Psoas muscle (tissue), 7 donors: ENCODE measurements at regions not wholly inside any gene's neighbourhood (a gene's known extent, or its start where the extent isn't known, plus 50 kb on each side); places are given as distances from the start of the nearest gene placed in this dataset.

Experiments
- ATAC-seq, 4 donors: fragments of 200-7000 bp; cut with Tn5 transposase; one replicate each; pipeline ENCODE4 v1.9.1; 2020; ENCODE audit warnings: moderate library complexity in 3 of 4, mild to moderate bottlenecking in 2 of 4
- DNase-seq, 2 donors: peaks; one replicate each; pipeline ENCODE4 v3.0.0-alpha.2; 2020
- H3K27ac ChIP-seq: fragments of 200-600 bp; one replicate; pipeline ENCODE4 v1.8.0; 2022
- H3K27me3 ChIP-seq, 3 donors: fragments of 200-600 bp in 1 of 3; one replicate each; pipeline versions ENCODE4 v1.6.1 to v1.8.0; 2013 to 2022; ENCODE audit warnings: low read length in 2 of 3, mild to moderate bottlenecking in 2 of 3, moderate library complexity in 1 of 3; ENCODE audit not compliant: insufficient read depth in 3 of 3
- H3K36me3 ChIP-seq, 2 donors: fragments of 200-600 bp in 1 of 2; one replicate each; pipeline versions ENCODE4 v1.6.1 to v1.8.0; 2013 to 2022; ENCODE audit warnings: low read depth in 1 of 2, mild to moderate bottlenecking in 1 of 2, moderate library complexity in 1 of 2; ENCODE audit not compliant: insufficient read depth in 1 of 2
- H3K4me1 ChIP-seq: fragments of 200-600 bp; one replicate; pipeline ENCODE4 v1.8.0; 2022
- H3K4me3 ChIP-seq: fragments of 200-600 bp; one replicate; pipeline ENCODE4 v1.8.0; 2022; ENCODE audit warnings: mild to moderate bottlenecking
- H3K9me3 ChIP-seq: fragments of 200-600 bp; one replicate; pipeline ENCODE4 v1.8.0; 2022
- WGBS, 3 donors: extraction: QIAGEN DNeasy Blood & Tissue Kit; methylation state at CpG; one replicate each; pipeline versions ENCODE4 v1.1.6 to v1.1.7; 2013; 5-methylcytosine and 5-hydroxymethylcytosine counted together
- intact Hi-C, 2 donors: fragments of 100-400 bp; cut with DNase I; formaldehyde crosslinking; loops; one replicate each; pipeline versions ENCODE4 v1.11.0 to v1.14.2; 2022
- TF ChIP-seq, protein P1 (sequence below): fragments of 200-600 bp; IDR thresholded peaks from one replicate; pipeline ENCODE4 v1.8.0; 2022; ENCODE audit warnings: antibody characterized with exemption
- donor health status: healthy with polysubstance abuse.
- donor health status: DM: no; HTN: no; CAD: no; lungs with moderate emphysema.
- donor health status: Bipolar disorder and iron deficiency.
- donor health status: healthy.
- donor health status: DM: yes; HTN: yes; CAD: no.
- donor health status: DM: no; HTN: no; CAD: no.
- donor health status: DM: yes; HTN: yes; CAD: no.

DNA sequence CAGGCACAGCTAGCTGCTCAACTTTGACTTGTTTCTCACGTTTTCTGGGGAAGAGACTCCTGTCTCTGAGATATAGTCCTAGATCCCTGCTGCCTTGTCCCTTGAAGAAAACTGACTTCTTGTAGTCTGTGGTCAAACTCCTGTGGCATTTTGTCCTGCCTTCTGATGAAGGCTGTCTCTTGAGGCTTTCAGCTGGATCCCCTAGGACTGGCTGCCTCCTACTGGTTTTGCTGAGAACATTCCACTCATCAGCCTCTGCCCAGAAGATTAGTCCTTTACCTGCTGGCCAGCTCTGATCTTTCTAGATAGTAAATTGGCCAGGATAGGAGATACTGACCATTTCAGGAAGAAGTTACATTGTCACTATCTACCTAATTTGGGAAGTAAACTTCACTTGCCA, 71.9 kb upstream of the CNR1 start:
- H3K9me3 ChIP-seq, result peaks cover 7% of the 10 kb centered on the region
- intact Hi-C loops, result no loop called here
- ATAC-seq, result no peak
- no peaks in the 10 kb centered on the region for H3K4me1 ChIP-seq
- no peaks in the 10 kb centered on the region for H3K36me3 ChIP-seq
- H3K27ac ChIP-seq, result no peak overlapping the region
- no peaks in the 10 kb centered on the region for H3K27me3 ChIP-seq
- TF ChIP-seq, protein P1, sequence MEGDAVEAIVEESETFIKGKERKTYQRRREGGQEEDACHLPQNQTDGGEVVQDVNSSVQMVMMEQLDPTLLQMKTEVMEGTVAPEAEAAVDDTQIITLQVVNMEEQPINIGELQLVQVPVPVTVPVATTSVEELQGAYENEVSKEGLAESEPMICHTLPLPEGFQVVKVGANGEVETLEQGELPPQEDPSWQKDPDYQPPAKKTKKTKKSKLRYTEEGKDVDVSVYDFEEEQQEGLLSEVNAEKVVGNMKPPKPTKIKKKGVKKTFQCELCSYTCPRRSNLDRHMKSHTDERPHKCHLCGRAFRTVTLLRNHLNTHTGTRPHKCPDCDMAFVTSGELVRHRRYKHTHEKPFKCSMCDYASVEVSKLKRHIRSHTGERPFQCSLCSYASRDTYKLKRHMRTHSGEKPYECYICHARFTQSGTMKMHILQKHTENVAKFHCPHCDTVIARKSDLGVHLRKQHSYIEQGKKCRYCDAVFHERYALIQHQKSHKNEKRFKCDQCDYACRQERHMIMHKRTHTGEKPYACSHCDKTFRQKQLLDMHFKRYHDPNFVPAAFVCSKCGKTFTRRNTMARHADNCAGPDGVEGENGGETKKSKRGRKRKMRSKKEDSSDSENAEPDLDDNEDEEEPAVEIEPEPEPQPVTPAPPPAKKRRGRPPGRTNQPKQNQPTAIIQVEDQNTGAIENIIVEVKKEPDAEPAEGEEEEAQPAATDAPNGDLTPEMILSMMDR, result no peak
- no peak overlapping the region for H3K4me3 ChIP-seq
- no peak for DNase-seq
- 14 to 23% (median 20%) methylated on average over 1 of the region's 1 CpG for WGBS, 3 donors

DNA sequence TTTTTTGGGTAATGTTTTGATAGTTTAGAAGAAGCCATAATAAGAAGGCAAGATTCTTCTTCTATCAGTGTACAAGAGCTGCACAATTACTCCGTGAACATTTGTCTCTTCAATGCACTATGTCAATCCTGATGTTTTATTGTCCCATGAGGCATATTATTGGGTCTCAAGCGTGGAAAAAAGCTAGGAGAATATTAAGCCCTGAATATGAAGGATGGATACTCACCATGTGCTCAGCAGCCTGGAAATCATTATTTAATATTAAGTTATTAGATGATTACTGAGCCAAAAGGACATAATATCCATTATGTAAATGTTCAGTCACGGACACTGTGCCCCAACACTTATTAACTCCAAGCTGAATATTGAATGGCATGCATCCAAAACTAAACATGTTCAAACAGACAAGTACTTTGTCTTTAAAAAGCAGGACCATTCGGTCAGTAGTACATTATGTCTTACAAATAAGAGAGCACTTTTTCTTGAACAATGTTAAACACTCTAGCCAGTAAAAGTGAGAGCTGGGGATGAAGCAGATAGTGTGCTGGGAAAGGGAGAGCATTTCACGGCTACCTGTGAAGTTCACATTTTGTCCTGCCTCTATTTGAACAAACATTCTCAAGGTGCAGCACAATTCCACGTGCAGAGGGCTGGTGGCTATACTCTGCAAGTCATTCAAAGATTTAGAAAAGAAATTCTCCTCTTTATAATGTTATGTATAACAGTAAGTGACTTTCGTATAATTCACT, 70.6 kb upstream of the CNR1 start:
- ATAC-seq, result no peak
- WGBS, 3 donors, result 38 to 51% (median 43%) methylated on average over 7 of the region's 7 CpGs
- H3K36me3 ChIP-seq, result no peaks in the 10 kb centered on the region

DNA sequence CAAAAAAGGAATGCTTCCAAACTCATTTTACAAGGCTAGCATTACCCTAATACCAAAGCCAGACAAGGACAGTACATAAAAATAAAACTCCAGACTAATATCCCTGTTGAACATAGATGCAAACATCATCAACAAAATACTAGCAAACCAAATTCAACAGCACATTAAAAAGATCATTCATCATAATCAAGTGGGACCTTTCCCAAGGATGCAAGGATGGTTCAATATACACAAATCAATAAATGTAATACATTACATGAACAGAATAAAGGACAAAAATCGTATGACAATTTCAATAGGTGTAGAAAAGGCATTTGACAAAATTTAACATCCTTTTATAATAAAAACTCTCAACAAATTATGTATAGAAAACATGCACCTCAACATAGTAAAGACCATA, 66.6 kb upstream of the CNR1 start:
- WGBS, 3 donors, result 48 to 57% (median 53%) methylated on average over 1 of the region's 1 CpG
- Histone ChIP-seq H3K27ac (no peak overlapping the region), H3K9me3 (no peaks in the 10 kb centered on the region), H3K36me3 (no peaks in the 10 kb centered on the region), H3K4me1 (no peaks in the 10 kb centered on the region), H3K4me3 (no peak overlapping the region), H3K27me3 (no peaks in the 10 kb centered on the region)
- DNase-seq (no peak), ATAC-seq (no peak)
- intact Hi-C loops, result no loop called here
- TF ChIP-seq, protein P1, result no peak

More for the DNA sequence above, 70.6 kb upstream of the CNR1 start:
- DNase-seq, result no peak
- peaks cover 7% of the 10 kb centered on the region for H3K9me3 ChIP-seq
- H3K27me3 ChIP-seq, result no peaks in the 10 kb centered on the region
- TF ChIP-seq, protein P1, result no peak
- no peak overlapping the region for H3K4me3 ChIP-seq
- H3K27ac ChIP-seq, result no peak overlapping the region
- H3K4me1 ChIP-seq, result no peaks in the 10 kb centered on the region
- intact Hi-C loops, result no loop called here

DNA sequence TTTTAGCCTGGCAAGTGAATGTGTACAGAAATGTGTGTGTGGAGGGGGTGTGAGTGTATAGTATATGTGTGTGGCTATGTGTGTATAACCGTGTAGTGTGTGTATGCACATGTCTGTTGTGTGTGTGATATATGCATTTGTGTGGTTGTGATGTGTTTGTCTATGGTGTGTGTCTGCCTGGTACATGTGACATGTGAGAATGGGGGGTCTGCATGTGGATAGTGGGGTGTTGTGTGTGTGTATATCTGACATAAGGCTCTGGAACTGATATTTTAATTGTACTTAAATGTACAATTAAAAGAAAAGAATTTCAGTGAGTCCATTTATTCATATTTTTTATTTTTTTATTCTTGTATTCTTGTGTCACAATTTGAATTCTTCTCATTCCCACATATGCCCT, 57.2 kb upstream of the CNR1 start:
- Histone ChIP-seq H3K27ac (no peak overlapping the region), H3K27me3 (no peaks in the 10 kb centered on the region), H3K4me1 (no peaks in the 10 kb centered on the region), H3K9me3 (no peaks in the 10 kb centered on the region), H3K4me3 (no peak overlapping the region), H3K36me3 (no peaks in the 10 kb centered on the region)
- WGBS, 3 donors, result 69 to 83% (median 72%) methylated on average over 1 of the region's 1 CpG
- TF ChIP-seq, protein P1, result no peak
- ATAC-seq (no peak), DNase-seq (no peak)
- intact Hi-C loops, result no loop called here

DNA sequence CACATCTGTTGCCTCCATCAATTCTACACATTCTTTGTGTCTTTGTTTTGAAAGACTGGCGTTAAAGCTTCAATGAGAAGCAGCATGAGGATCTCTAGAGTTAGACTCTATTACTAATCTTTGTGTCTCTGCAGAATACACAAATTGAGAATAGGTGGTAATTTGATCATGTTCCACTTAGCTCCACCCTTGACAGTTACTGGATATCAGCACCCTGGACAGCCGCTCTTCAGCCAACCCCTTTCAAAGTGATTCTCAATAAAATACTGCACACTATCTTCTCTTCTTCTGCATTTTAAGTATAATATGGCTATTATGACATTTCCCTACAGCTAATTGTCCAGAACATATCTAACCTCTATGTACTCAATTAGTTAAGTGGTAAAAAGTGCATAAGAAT, 54.3 kb upstream of the CNR1 start:
- Histone ChIP-seq H3K36me3 (no peaks in the 10 kb centered on the region), H3K9me3 (no peaks in the 10 kb centered on the region), H3K4me3 (no peak overlapping the region), H3K27ac (no peak overlapping the region), H3K4me1 (no peaks in the 10 kb centered on the region), H3K27me3 (no peaks in the 10 kb centered on the region)
- intact Hi-C loops, result no loop called here
- ATAC-seq (no peak), DNase-seq (no peak)
- TF ChIP-seq, protein P1, result no peak
- 45 to 61% (median 48%) methylated on average over 2 of the region's 2 CpGs for WGBS, 3 donors
